C4-2B (cell line): ENCODE measurements at regions not wholly inside any gene's neighbourhood (a gene's known extent, or its start where the extent isn't known, plus 50 kb on each side); places are given as distances from the start of the nearest gene placed in this dataset.

Source experiments
- H3K27ac ChIP-seq: fragments of 450-650 bp; 2 replicates; pipeline ENCODE4 v1.5.1; 2017
- CTCF ChIP-seq: fragments of 450-650 bp; conservative IDR thresholded peaks from 2 replicates; pipeline ENCODE4 v1.5.1; 2017; ENCODE audit warnings: mild to moderate bottlenecking
- ZFX ChIP-seq: fragments of 450-650 bp; IDR thresholded peaks from 2 replicates; pipeline ENCODE4 v1.6.1; 2017

- TF ChIP-seq ZFX (no peak), CTCF (no peak)
- H3K27ac ChIP-seq = no peak overlapping the region
Measured at GRCh38 chr13:67554746-67555452, 324.8 kb upstream of the PCDH9 start.

- no peak for TF ChIP-seq CTCF
- H3K27ac ChIP-seq = no peak overlapping the region
Measured at GRCh38 chr13:67554286-67554685, 324.1 kb upstream of the PCDH9 start.

GRCh38 chr13:67549331-67549730 is 319.2 kb upstream of the PCDH9 start:
- no peak for TF ChIP-seq ZFX
- TF ChIP-seq CTCF = no peak
- H3K27ac ChIP-seq = no peak overlapping the region

- H3K27ac ChIP-seq = no peak overlapping the region
- no peak for TF ChIP-seq CTCF
- no peak for TF ChIP-seq ZFX
Measured at GRCh38 chr13:67538906-67539305, 308.8 kb upstream of the PCDH9 start.

- H3K27ac ChIP-seq = no peak overlapping the region
- TF ChIP-seq ZFX = no peak
Measured at GRCh38 chr13:67520886-67521285, 290.8 kb upstream of the PCDH9 start.

GRCh38 chr13:67519356-67519755 is 289.2 kb upstream of the PCDH9 start:
- no peak overlapping the region for H3K27ac ChIP-seq
- TF ChIP-seq CTCF = no peak
- TF ChIP-seq ZFX = no peak

GRCh38 chr13:67518785-67519184 is 288.6 kb upstream of the PCDH9 start:
- no peak overlapping the region for H3K27ac ChIP-seq
- TF ChIP-seq ZFX (no peak), CTCF (no peak)

GRCh38 chr13:67515895-67516294 is 285.8 kb upstream of the PCDH9 start:
- TF ChIP-seq CTCF = no peak
- no peak for TF ChIP-seq ZFX
- H3K27ac ChIP-seq = no peak overlapping the region
